Thoracic aorta (tissue), 2 donors: ENCODE measurements at regions not wholly inside any gene's neighbourhood (a gene's known extent, or its start where the extent isn't known, plus 50 kb on each side); places are given as distances from the start of the nearest gene placed in this dataset.

Experiments
- ATAC-seq: fragments of 150-250 bp; one replicate; pipeline ENCODE4 v1.8.0; 2017; ENCODE audit warnings: low read depth; ENCODE audit not compliant: insufficient number of reproducible peaks, low FRiP score
- DNase-seq: peaks from one replicate; pipeline ENCODE4 v3.0.0-alpha.2; 2020; ENCODE audit warnings: low spot score
- H3K27ac ChIP-seq, 2 donors: fragments of 200-600 bp; sonication (generic); 1 replicate in 1 of 2; 2 replicates in 1 of 2; pipeline ENCODE4 v1.5.1; 2016; ENCODE audit warnings: mild to moderate bottlenecking in 2 of 2, moderate library complexity in 2 of 2
- H3K27me3 ChIP-seq: fragments of 200-600 bp; sonication (generic); replicated peaks from 2 replicates; pipeline ENCODE4 v1.6.0; 2016; ENCODE audit warnings: mild to moderate bottlenecking; ENCODE audit not compliant: insufficient read depth
- H3K36me3 ChIP-seq: fragments of 200-600 bp; sonication (generic); one replicate; pipeline ENCODE4 v1.5.1; 2016
- H3K4me1 ChIP-seq, 2 donors: fragments of 200-600 bp; sonication (generic); 1 replicate in 1 of 2; 2 replicates in 1 of 2; pipeline versions ENCODE4 v1.5.1 to v1.6.0; 2016; ENCODE audit warnings: low read depth in 2 of 2, mild to moderate bottlenecking in 1 of 2; ENCODE audit not compliant: control insufficient read depth in 1 of 2
- H3K4me3 ChIP-seq: fragments of 200-600 bp; sonication (generic); 2 replicates; pipeline ENCODE4 v1.5.1; 2016; ENCODE audit warnings: mild to moderate bottlenecking
- H3K9me3 ChIP-seq: fragments of 200-600 bp; sonication (generic); 2 replicates; pipeline ENCODE4 v1.5.1; 2016
- CTCF ChIP-seq: fragments of 200-600 bp; sonication (generic); IDR thresholded peaks from one replicate; pipeline ENCODE4 v1.5.1; 2019; ENCODE audit warnings: antibody characterized with exemption

DNA sequence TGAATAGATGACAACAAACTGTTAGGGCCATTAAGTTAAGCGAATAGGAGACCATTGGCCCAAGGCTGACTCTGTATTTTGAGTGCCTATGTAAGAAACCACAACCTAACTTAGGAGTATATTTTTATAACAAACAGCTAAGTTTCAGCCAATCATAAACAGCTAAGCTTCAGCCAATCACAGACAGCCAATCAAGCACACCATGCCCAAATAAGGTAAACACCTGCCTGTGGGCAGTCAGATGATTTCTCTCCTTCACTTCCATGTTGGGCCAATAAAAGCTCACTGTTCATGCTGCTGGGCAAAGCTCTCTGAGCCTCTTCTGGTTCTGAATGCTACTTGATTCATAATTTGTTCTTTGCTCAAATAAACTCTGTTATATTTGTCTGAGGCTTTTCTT, 344.6 kb downstream of the BTG1 start:
- ATAC-seq = no peak

DNA sequence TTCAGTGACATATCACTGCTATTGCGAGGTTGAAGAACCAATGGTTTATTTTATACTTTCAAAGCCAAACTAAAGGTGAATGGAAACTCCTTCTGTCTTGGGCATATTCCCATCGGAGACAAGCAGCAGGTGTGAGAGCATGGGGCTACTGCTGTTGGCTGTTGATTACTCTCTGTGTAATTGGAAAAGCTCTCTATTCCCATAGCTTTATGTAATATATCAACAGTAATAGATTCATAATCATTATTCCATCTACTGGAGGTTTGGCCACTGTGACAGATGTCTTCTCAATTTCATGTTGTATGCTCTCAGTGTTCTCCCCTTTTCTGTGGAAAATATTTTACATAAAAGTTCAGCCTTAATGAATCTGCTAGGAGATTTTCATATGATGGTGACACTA, 352.0 kb downstream of the BTG1 start:
- no peak for TF ChIP-seq CTCF
- DNase-seq = no peak

More for the DNA sequence above, 344.6 kb downstream of the BTG1 start:
- no peak for DNase-seq
- no peak for TF ChIP-seq CTCF
- Histone ChIP-seq H3K4me1 (no peaks in the 10 kb centered on the region), H3K9me3 (peaks cover 6% of the 10 kb centered on the region), H3K4me3 (no peak overlapping the region), H3K36me3 (no peaks in the 10 kb centered on the region), H3K27me3 (no peaks in the 10 kb centered on the region), H3K27ac (no peak overlapping the region)

GRCh38 chr12:91792597-91792996, 353.0 kb downstream of the BTG1 start:
- Histone ChIP-seq H3K36me3 (no peaks in the 10 kb centered on the region), H3K27me3 (no peaks in the 10 kb centered on the region), H3K9me3 (no peaks in the 10 kb centered on the region), H3K27ac (no peak overlapping the region), H3K4me3 (no peak overlapping the region), H3K4me1 (no peaks in the 10 kb centered on the region)
- ATAC-seq (no peak), DNase-seq (no peak)
- no peak for TF ChIP-seq CTCF

More for the DNA sequence above, 352.0 kb downstream of the BTG1 start:
- no peaks in the 10 kb centered on the region for H3K4me1 ChIP-seq
- no peak overlapping the region for H3K27ac ChIP-seq
- no peaks in the 10 kb centered on the region for H3K36me3 ChIP-seq
- H3K4me3 ChIP-seq = no peak overlapping the region
- ATAC-seq = no peak
- no peaks in the 10 kb centered on the region for H3K9me3 ChIP-seq
- H3K27me3 ChIP-seq = no peaks in the 10 kb centered on the region

- DNase-seq (no peak), ATAC-seq (no peak)
- no peaks in the 10 kb centered on the region for H3K27me3 ChIP-seq
- no peaks in the 10 kb centered on the region for H3K36me3 ChIP-seq
- no peaks in the 10 kb centered on the region for H3K9me3 ChIP-seq
- no peak overlapping the region for H3K27ac ChIP-seq
- TF ChIP-seq CTCF = no peak
- no peaks in the 10 kb centered on the region for H3K4me1 ChIP-seq
- no peak overlapping the region for H3K4me3 ChIP-seq
These were observed 359.0 kb downstream of the BTG1 start for GRCh38 chr12:91786499-91787272.

DNA sequence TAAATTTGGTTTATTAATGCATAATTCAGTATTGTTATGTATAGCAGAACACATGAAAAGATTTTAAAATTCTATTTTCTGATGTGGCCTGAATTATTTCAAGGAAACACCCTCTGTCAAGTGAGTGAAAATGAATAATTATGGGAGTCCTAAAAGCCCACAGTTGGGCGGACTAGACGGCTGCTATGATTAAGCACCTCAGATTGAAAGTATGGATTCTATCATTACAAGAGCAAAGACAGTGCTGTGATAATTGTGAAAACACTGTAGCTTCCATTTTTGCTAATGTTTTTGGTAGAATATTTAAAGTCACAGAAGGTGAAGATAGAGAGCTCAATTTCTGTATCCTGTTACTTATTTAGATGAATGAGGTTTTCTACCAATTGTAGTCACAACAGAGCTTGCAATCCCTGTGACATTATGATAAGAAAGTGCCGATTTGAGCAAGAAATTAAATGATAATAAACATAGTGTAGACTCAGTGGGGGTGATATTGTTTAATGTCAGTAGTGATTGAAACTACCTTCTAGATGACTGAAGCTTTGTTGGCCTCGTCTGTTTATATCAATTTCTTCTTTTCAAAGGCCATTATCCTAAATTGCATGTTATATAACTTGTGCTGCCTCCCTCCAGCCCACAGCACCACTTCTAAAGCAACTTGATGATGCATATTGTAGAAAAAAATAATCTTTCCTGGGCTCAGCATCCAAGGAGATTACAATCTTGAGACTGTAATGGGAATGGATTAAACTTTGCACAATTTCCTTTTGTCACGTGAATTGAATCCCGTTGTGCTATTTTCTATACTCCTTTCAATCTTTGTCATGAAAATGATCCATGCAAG, 359.8 kb downstream of the BTG1 start:
- TF ChIP-seq CTCF = no peak
- H3K36me3 ChIP-seq = no peaks in the 10 kb centered on the region
- H3K27ac ChIP-seq = no peak overlapping the region
- no peaks in the 10 kb centered on the region for H3K9me3 ChIP-seq
- no peaks in the 10 kb centered on the region for H3K4me1 ChIP-seq
- no peaks in the 10 kb centered on the region for H3K27me3 ChIP-seq
- no peak for DNase-seq
- ATAC-seq = no peak
- H3K4me3 ChIP-seq = no peak overlapping the region
